ENCODE measurements at regions not wholly inside any gene's neighbourhood (a gene's known extent, or its start where the extent isn't known, plus 50 kb on each side); places are given as distances from the start of the nearest gene placed in this dataset.

- Mint-ChIP-seq H3K4me3 (no peak overlapping the region), H3K36me3 (ENCODE audit: low read depth) (no peaks in the 10 kb centered on the region), H3K9me3 (peaks cover 6% of the 10 kb centered on the region), H3K27ac (peak overlapping the region; percentile 40), H3K27me3 (no peaks in the 10 kb centered on the region), H3K4me1 (ENCODE audit: low read depth) (peaks cover 97% of the 10 kb centered on the region)
- CTCF ChIA-PET, result no interaction called here
- Histone ChIP-seq H3K27me3 (ENCODE audit: control insufficient read depth in 1 of 2, insufficient read depth in 2 of 2, low read length in 2 of 2) (no peaks in the 10 kb centered on the region), H3K4me1 (ENCODE audit: insufficient read depth, low read length) (peaks cover 51% of the 10 kb centered on the region), H3K36me3 (ENCODE audit: insufficient read depth, low read length) (no peaks in the 10 kb centered on the region), H3K27ac (ENCODE audit: low read depth in 1 of 2, low read length in 2 of 2) (no peak overlapping the region), H3K9me3 (ENCODE audit: control insufficient read depth in 1 of 2, insufficient read depth in 1 of 2, low read length in 2 of 2) (no peaks in the 10 kb centered on the region), H3K4me3 (ENCODE audit: low read length) (no peak overlapping the region)
- DNase-seq (no peak), ATAC-seq (ENCODE audit: poor library complexity) (no peak)
- intact Hi-C loops (cut with DNase I, micrococcal nuclease), result loop anchor here in 1 of 2 experiments (5.0 kb wide), 1 partner anchor 129 kb away; no protein-coding TSS in a partner anchor
- POLR2A ChIA-PET, result interaction anchor here (0.7 to 1.6 kb wide), 2 partner anchors 14 to 132 kb away, joined by 3 to 7 read pairs; no protein-coding TSS in a partner anchor
- TF ChIP-seq CTCF (IDR thresholded peaks at IDR 0.05), result no peak
Measured at GRCh38 chr5:56683733-56684132, 131.6 kb upstream of the MAP3K1 start.

GRCh38 chr5:56683281-56683680 lies 132.1 kb upstream of the MAP3K1 start:
- ChIA-PET CTCF (no interaction called here), POLR2A (interaction anchor here (1.6 kb wide), 1 partner anchor 13 kb away, joined by 7 read pairs; no protein-coding TSS in a partner anchor)
- DNase-seq (no peak), ATAC-seq (ENCODE audit: poor library complexity) (no peak)
- peaks cover 47% of the 10 kb centered on the region for H3K4me1 ChIP-seq (ENCODE audit: insufficient read depth, low read length)
- Mint-ChIP-seq H3K4me3 (no peak overlapping the region), H3K4me1 (ENCODE audit: low read depth) (peaks cover 97% of the 10 kb centered on the region), H3K27me3 (no peaks in the 10 kb centered on the region), H3K27ac (peak overlapping the region; percentile 74), H3K36me3 (ENCODE audit: low read depth) (no peaks in the 10 kb centered on the region), H3K9me3 (peaks cover 6% of the 10 kb centered on the region)
- no peak overlapping the region for H3K4me3 ChIP-seq (ENCODE audit: low read length)
- intact Hi-C loops (cut with DNase I, micrococcal nuclease), result loop anchor here in 1 of 2 experiments (5.0 kb wide), 1 partner anchor 129 kb away; no protein-coding TSS in a partner anchor
- H3K27ac ChIP-seq (ENCODE audit: low read depth in 1 of 2, low read length in 2 of 2), result no peak overlapping the region
- H3K36me3 ChIP-seq (ENCODE audit: insufficient read depth, low read length), result no peaks in the 10 kb centered on the region
- TF ChIP-seq CTCF (IDR thresholded peaks at IDR 0.05), result no peak
- no peaks in the 10 kb centered on the region for H3K27me3 ChIP-seq (ENCODE audit: control insufficient read depth in 1 of 2, insufficient read depth in 2 of 2, low read length in 2 of 2)
- no peaks in the 10 kb centered on the region for H3K9me3 ChIP-seq (ENCODE audit: control insufficient read depth in 1 of 2, insufficient read depth in 1 of 2, low read length in 2 of 2)

GRCh38 chr5:56681346-56681745 lies 134.0 kb upstream of the MAP3K1 start:
- no peaks in the 10 kb centered on the region for H3K9me3 ChIP-seq (ENCODE audit: control insufficient read depth in 1 of 2, insufficient read depth in 1 of 2, low read length in 2 of 2)
- peak; percentile 44 for ATAC-seq (ENCODE audit: poor library complexity)
- peak overlapping the region in 1 of 2 donors; percentile 14 for H3K27ac ChIP-seq (ENCODE audit: low read depth in 1 of 2, low read length in 2 of 2)
- peaks cover 31% of the 10 kb centered on the region for H3K4me1 ChIP-seq (ENCODE audit: insufficient read depth, low read length)
- no peak for TF ChIP-seq CTCF (IDR thresholded peaks at IDR 0.05)
- no peak overlapping the region for H3K4me3 ChIP-seq (ENCODE audit: low read length)
- Mint-ChIP-seq H3K27ac (peak overlapping the region; percentile 74), H3K36me3 (ENCODE audit: low read depth) (no peaks in the 10 kb centered on the region), H3K9me3 (peaks cover 6% of the 10 kb centered on the region), H3K27me3 (no peaks in the 10 kb centered on the region), H3K4me3 (peak overlapping the region; percentile 16), H3K4me1 (ENCODE audit: low read depth) (peaks cover 78% of the 10 kb centered on the region)
- intact Hi-C loops (cut with DNase I, micrococcal nuclease), result loop anchor here in 1 of 2 experiments (5.0 kb wide), 1 partner anchor 131 kb away; no protein-coding TSS in a partner anchor
- H3K27me3 ChIP-seq (ENCODE audit: control insufficient read depth in 1 of 2, insufficient read depth in 2 of 2, low read length in 2 of 2), result no peaks in the 10 kb centered on the region
- no peaks in the 10 kb centered on the region for H3K36me3 ChIP-seq (ENCODE audit: insufficient read depth, low read length)
- DNase-seq, result peak in 2 of 14 experiments; percentile 40 to 51
- CTCF ChIA-PET, result no interaction called here
- POLR2A ChIA-PET, result interaction anchor here (0.9 to 1.5 kb wide), 2 partner anchors 11 to 13 kb away, joined by 4 to 6 read pairs; no protein-coding TSS in a partner anchor

Data from CD4-positive, alpha-beta T cell (primary cell).